GM23338 (cell line): ENCODE measurements at regions not wholly inside any gene's neighbourhood (a gene's known extent, or its start where the extent isn't known, plus 50 kb on each side); places are given as distances from the start of the nearest gene placed in this dataset.

ENCODE experiments used
- ATAC-seq: fragments of 200-7000 bp; cut with Tn5 transposase; 3 replicates; pipeline ENCODE4 v1.9.1; 2020
- DNase-seq: peaks from one replicate; pipeline ENCODE4 v3.0.0-alpha.2; 2015; ENCODE audit warnings: low spot score
- H2AFZ ChIP-seq: fragments of 200-600 bp; sonication (generic); 2 replicates; pipeline ENCODE4 v1.8.0; 2016; ENCODE audit warnings: antibody characterized with exemption, mild to moderate bottlenecking, moderate library complexity
- H3F3A ChIP-seq: fragments of 200-600 bp; sonication (generic); replicated peaks from 2 replicates; pipeline ENCODE4 v1.8.0; 2017; ENCODE audit warnings: antibody characterized with exemption, mixed run types, low read depth
- H3K27ac ChIP-seq: fragments of 200-600 bp; sonication (generic); 2 replicates; pipeline ENCODE4 v1.6.1; 2016; ENCODE audit warnings: low read depth
- H3K27me3 ChIP-seq: fragments of 200-600 bp; sonication (generic); 2 replicates; pipeline ENCODE4 v1.8.0; 2016; ENCODE audit warnings: mild to moderate bottlenecking, mixed run types, moderate library complexity; ENCODE audit not compliant: insufficient read depth
- H3K36me3 ChIP-seq: fragments of 200-600 bp; sonication (generic); 2 replicates; pipeline ENCODE4 v1.8.0; 2016; ENCODE audit warnings: mild to moderate bottlenecking; ENCODE audit not compliant: insufficient read depth
- H3K4me1 ChIP-seq: fragments of 200-600 bp; sonication (generic); 2 replicates; pipeline ENCODE4 v1.8.0; 2016; ENCODE audit warnings: mild to moderate bottlenecking, moderate library complexity; ENCODE audit not compliant: insufficient read depth
- H3K4me2 ChIP-seq: fragments of 200-600 bp; sonication (generic); 2 replicates; pipeline ENCODE4 v1.7.1; 2017; ENCODE audit warnings: mixed run types
- H3K4me3 ChIP-seq: fragments of 200-600 bp; sonication (generic); 2 replicates; pipeline ENCODE4 v1.6.1; 2016; ENCODE audit warnings: mixed run types
- H3K79me2 ChIP-seq: fragments of 200-600 bp; sonication (generic); replicated peaks from 2 replicates; pipeline ENCODE4 v1.8.0; 2017; ENCODE audit warnings: mild to moderate bottlenecking; ENCODE audit not compliant: insufficient read depth
- H3K9me2 ChIP-seq: fragments of 200-600 bp; sonication (generic); 2 replicates; pipeline ENCODE4 v1.8.0; 2017; ENCODE audit not compliant: insufficient read depth
- H4K20me1 ChIP-seq: fragments of 200-600 bp; sonication (generic); replicated peaks from 2 replicates; pipeline ENCODE4 v1.8.0; 2017; ENCODE audit warnings: mild to moderate bottlenecking; ENCODE audit not compliant: insufficient read depth
- H3K27ac Mint-ChIP-seq: 2 replicates; pipeline ENCODE4 v1.8.0; 2020; ENCODE audit warnings: inconsistent platforms, mild to moderate bottlenecking, moderate library complexity, mixed read lengths
- H3K27me3 Mint-ChIP-seq: 3 replicates; pipeline ENCODE4 v1.8.0; 2022; ENCODE audit warnings: low read depth, mild to moderate bottlenecking, moderate library complexity, mixed read lengths, inconsistent platforms; ENCODE audit not compliant: insufficient read depth, poor library complexity
- H3K36me3 Mint-ChIP-seq: 3 replicates; pipeline ENCODE4 v1.8.0; 2021; ENCODE audit warnings: low read depth, mild to moderate bottlenecking, inconsistent platforms, moderate library complexity, mixed read lengths
- H3K4me1 Mint-ChIP-seq: 3 replicates; pipeline ENCODE4 v1.8.0; 2020; ENCODE audit warnings: mild to moderate bottlenecking, inconsistent platforms, mixed read lengths
- H3K4me3 Mint-ChIP-seq: 3 replicates; pipeline ENCODE4 v1.8.0; 2021; ENCODE audit warnings: moderate library complexity, mild to moderate bottlenecking, inconsistent platforms, mixed read lengths
- H3K9me3 Mint-ChIP-seq: 3 replicates; pipeline ENCODE4 v1.8.0; 2020; ENCODE audit warnings: moderate library complexity, mild to moderate bottlenecking, inconsistent platforms, mixed read lengths
- CREB1 ChIP-seq: fragments of 250-450 bp; sonication (Bioruptor Pico); IDR thresholded peaks from 2 replicates; pipeline ENCODE4 v1.5.0; 2020; ENCODE audit warnings: low read depth, mild to moderate bottlenecking, moderate library complexity
- EZH2 ChIP-seq: fragments of 200-600 bp; sonication (generic); IDR thresholded peaks from one replicate; pipeline ENCODE4 v1.8.0; 2017; ENCODE audit warnings: antibody characterized with exemption, mild to moderate bottlenecking, low read depth; ENCODE audit not compliant: unreplicated experiment
- POLR2AphosphoS5 ChIP-seq: IDR thresholded peaks from 2 replicates; pipeline ENCODE4 v1.6.1; 2016; ENCODE audit warnings: antibody characterized with exemption, low read depth
- REST ChIP-seq: IDR thresholded peaks from one replicate; pipeline ENCODE4 v1.6.1; 2018; ENCODE audit warnings: antibody characterized with exemption; ENCODE audit not compliant: unreplicated experiment
- ZNF114 ChIP-seq: fragments of 250-450 bp; sonication (Bioruptor Pico); IDR thresholded peaks from 2 replicates; pipeline ENCODE4 v1.5.0; 2020; ENCODE audit warnings: mild to moderate bottlenecking, moderate library complexity
- ZNF462 ChIP-seq: fragments of 250-450 bp; sonication (Bioruptor Pico); IDR thresholded peaks from 2 replicates; pipeline ENCODE4 v1.5.0; 2020; ENCODE audit warnings: mild to moderate bottlenecking, moderate library complexity

GRCh38 chrX:122196343-122196742, 987.7 kb upstream of the GRIA3 start:
- H3K4me3 ChIP-seq = no peak overlapping the region
- no peak overlapping the region for H3K4me2 ChIP-seq
- Mint-ChIP-seq H3K4me1 (peaks cover 9% of the 10 kb centered on the region; the same call in 2 of the 3 replicates), H3K27ac (no peak overlapping the region), H3K9me3 (no peaks in the 10 kb centered on the region; the same call in 2 of the 3 replicates), H3K27me3 (no peaks in the 10 kb centered on the region), H3K36me3 (peaks cover 6% of the 10 kb centered on the region; the same call in 1 of the 3 replicates), H3K4me3 (no peak overlapping the region)
- no peaks in the 10 kb centered on the region for H3K27me3 ChIP-seq
- H3K27ac ChIP-seq = no peak overlapping the region
- ATAC-seq = peak; percentile 40; the same call in 1 of the 3 replicates
- 0 out of 2 replicates have a peak overlapping the region, but pooled peaks have one; percentile 34 for H2AFZ ChIP-seq
- no peaks in the 10 kb centered on the region for H3K9me2 ChIP-seq
- TF ChIP-seq POLR2AphosphoS5 = no peak
- TF ChIP-seq EZH2 = no peak
- TF ChIP-seq REST = no peak
- no peak for TF ChIP-seq ZNF114
- TF ChIP-seq CREB1 (CRISPR knock-in tag) = no peak
- TF ChIP-seq ZNF462 (CRISPR knock-in tag) = no peak
- no peaks in the 10 kb centered on the region for H4K20me1 ChIP-seq
- DNase-seq = peak; percentile 25
- no peaks in the 10 kb centered on the region for H3K36me3 ChIP-seq
- H3F3A ChIP-seq = no peaks in the 10 kb centered on the region
- peaks cover 5% of the 10 kb centered on the region for H3K4me1 ChIP-seq
- H3K79me2 ChIP-seq = no peaks in the 10 kb centered on the region
